ENCODE measurements at regions not wholly inside any gene's neighbourhood (a gene's known extent, or its start where the extent isn't known, plus 50 kb on each side); places are given as distances from the start of the nearest gene placed in this dataset.

DNA sequence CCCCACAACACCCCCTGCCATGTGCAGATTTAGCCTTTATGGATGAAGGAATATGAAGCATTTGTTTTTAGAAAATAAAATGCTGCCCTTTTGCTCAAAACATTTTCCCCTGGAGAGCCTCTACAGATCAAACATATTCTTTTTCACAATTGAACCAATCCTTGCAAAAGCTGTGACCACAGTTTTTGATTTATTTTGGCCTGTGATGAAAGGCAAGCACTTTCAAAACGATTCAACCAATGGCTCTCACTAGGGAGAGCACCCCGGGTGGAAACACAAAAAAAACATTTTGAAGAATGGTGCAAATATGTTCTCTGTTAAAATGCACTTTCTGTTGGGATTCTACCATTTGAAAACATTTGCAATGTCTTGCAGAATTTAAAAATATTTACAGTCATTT is 476.0 kb upstream of the ONECUT1 start:
- TF ChIP-seq, protein P1, sequence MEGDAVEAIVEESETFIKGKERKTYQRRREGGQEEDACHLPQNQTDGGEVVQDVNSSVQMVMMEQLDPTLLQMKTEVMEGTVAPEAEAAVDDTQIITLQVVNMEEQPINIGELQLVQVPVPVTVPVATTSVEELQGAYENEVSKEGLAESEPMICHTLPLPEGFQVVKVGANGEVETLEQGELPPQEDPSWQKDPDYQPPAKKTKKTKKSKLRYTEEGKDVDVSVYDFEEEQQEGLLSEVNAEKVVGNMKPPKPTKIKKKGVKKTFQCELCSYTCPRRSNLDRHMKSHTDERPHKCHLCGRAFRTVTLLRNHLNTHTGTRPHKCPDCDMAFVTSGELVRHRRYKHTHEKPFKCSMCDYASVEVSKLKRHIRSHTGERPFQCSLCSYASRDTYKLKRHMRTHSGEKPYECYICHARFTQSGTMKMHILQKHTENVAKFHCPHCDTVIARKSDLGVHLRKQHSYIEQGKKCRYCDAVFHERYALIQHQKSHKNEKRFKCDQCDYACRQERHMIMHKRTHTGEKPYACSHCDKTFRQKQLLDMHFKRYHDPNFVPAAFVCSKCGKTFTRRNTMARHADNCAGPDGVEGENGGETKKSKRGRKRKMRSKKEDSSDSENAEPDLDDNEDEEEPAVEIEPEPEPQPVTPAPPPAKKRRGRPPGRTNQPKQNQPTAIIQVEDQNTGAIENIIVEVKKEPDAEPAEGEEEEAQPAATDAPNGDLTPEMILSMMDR (IDR thresholded peaks at IDR 0.05; ENCODE audit: insufficient read depth, low read length), result no peak
- TF ChIP-seq POLR2AphosphoS5 (IDR thresholded peaks at IDR 0.05; ENCODE audit: low read depth), result no peak
- no peak for TF ChIP-seq SPI1 (IDR thresholded peaks at IDR 0.05; ENCODE audit: borderline replicate concordance, low read depth)
- no peak for TF ChIP-seq GABPA (IDR thresholded peaks at IDR 0.05; ENCODE audit: low read depth)
- TF ChIP-seq, protein P2, sequence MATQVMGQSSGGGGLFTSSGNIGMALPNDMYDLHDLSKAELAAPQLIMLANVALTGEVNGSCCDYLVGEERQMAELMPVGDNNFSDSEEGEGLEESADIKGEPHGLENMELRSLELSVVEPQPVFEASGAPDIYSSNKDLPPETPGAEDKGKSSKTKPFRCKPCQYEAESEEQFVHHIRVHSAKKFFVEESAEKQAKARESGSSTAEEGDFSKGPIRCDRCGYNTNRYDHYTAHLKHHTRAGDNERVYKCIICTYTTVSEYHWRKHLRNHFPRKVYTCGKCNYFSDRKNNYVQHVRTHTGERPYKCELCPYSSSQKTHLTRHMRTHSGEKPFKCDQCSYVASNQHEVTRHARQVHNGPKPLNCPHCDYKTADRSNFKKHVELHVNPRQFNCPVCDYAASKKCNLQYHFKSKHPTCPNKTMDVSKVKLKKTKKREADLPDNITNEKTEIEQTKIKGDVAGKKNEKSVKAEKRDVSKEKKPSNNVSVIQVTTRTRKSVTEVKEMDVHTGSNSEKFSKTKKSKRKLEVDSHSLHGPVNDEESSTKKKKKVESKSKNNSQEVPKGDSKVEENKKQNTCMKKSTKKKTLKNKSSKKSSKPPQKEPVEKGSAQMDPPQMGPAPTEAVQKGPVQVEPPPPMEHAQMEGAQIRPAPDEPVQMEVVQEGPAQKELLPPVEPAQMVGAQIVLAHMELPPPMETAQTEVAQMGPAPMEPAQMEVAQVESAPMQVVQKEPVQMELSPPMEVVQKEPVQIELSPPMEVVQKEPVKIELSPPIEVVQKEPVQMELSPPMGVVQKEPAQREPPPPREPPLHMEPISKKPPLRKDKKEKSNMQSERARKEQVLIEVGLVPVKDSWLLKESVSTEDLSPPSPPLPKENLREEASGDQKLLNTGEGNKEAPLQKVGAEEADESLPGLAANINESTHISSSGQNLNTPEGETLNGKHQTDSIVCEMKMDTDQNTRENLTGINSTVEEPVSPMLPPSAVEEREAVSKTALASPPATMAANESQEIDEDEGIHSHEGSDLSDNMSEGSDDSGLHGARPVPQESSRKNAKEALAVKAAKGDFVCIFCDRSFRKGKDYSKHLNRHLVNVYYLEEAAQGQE (IDR thresholded peaks at IDR 0.05; ENCODE audit: insufficient replicate concordance, low read depth), result no peak

Measured in HL-60 (cell line).